Motor neuron (in vitro differentiated cells): ENCODE measurements at regions not wholly inside any gene's neighbourhood (a gene's known extent, or its start where the extent isn't known, plus 50 kb on each side); places are given as distances from the start of the nearest gene placed in this dataset.
"Not testable (repeated sequence)": the region's sequence is repeated elsewhere in the genome, so short reads cannot be mapped to it uniquely, and the experiment has no call there.

Experiments
- ATAC-seq, 8 experiments: fragments of 200-7000 bp; cut with Tn5 transposase; replicated peaks in 6 of 8; 2 replicates each; pipeline ENCODE4 v1.8.0; 2021; ENCODE audit warnings: mild to moderate bottlenecking in 8 of 8, moderate library complexity in 8 of 8
- H3K27ac ChIP-seq, 2 donors: fragments of 250-450 bp; sonication (Bioruptor Pico); 2 replicates each; pipeline ENCODE4 v1.9.0; 2021; ENCODE audit warnings: antibody characterized with exemption in 2 of 2, mild to moderate bottlenecking in 2 of 2, moderate library complexity in 1 of 2
- H3K4me1 ChIP-seq, 2 donors: fragments of 250-450 bp; sonication (Bioruptor Pico); replicated peaks in 1 of 2; 2 replicates each; pipeline ENCODE4 v1.6.1; 2021; ENCODE audit warnings: antibody characterized with exemption in 2 of 2, mild to moderate bottlenecking in 2 of 2, moderate library complexity in 1 of 2
- H3K4me3 ChIP-seq, 5 donors: fragments of 250-450 bp; sonication (Bioruptor Pico); 2 replicates each; pipeline ENCODE4 v1.9.0; 2021; ENCODE audit warnings: antibody characterized with exemption in 5 of 5, mild to moderate bottlenecking in 5 of 5, moderate library complexity in 4 of 5
- WGBS, 10 experiments: fragments of 450-650 bp; shearing (Covaris generic); methylation state at CpG; one replicate each; pipeline ENCODE4 v1.0.0; 2022; 5-methylcytosine and 5-hydroxymethylcytosine counted together
- in situ Hi-C, 9 experiments: fragments of 400-800 bp; cut with MboI; loops; one replicate each; pipeline ENCODE4 v1.15.0; 2021; ENCODE audit warnings: low sequenced_read_pairs in 9 of 9, low pct_unique_long_range_greater_than_20kb in 2 of 9; ENCODE audit not compliant: unreplicated experiment in 9 of 9

GRCh38 chr6:92122746-92123145, 1296.6 kb downstream of the EPHA7 start:
- H3K4me3 ChIP-seq, result no peak overlapping the region
- peak in 2 of 8 experiments; percentile 32 to 45 for ATAC-seq
- H3K27ac ChIP-seq, result no peak overlapping the region
- peaks cover 4 to 12% of the 10 kb centered on the region in 2 donors for H3K4me1 ChIP-seq
- 5 to 92% (median 47%) methylated on average over 1 to 3 of the region's 3 CpGs for WGBS, 10 experiments
- in situ Hi-C loops, result no loop called here

DNA sequence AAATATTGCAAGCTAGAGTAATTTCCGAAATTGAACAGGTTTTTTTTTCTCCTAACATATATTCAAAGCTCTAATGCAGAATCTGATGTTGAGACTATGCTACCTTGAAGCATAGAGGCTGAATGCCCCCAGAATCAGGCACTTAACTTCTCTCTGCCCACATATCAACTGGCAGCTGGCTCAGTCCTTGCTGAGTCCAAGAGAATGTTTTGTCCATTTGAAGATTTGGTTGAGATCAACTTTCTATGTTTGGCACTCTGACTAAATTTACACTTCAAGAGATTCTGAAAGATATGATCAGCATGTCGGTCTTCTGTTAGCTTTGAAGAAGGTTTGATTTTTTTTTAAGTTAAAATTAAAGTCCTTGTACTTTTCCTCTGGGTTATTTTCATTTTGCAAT, 1298.1 kb downstream of the EPHA7 start:
- WGBS, 10 experiments, result 0 to 100% (median 70%) methylated on average over 1 to 2 of the region's 2 CpGs
- no peak for ATAC-seq
- in situ Hi-C loops, result no loop called here

DNA sequence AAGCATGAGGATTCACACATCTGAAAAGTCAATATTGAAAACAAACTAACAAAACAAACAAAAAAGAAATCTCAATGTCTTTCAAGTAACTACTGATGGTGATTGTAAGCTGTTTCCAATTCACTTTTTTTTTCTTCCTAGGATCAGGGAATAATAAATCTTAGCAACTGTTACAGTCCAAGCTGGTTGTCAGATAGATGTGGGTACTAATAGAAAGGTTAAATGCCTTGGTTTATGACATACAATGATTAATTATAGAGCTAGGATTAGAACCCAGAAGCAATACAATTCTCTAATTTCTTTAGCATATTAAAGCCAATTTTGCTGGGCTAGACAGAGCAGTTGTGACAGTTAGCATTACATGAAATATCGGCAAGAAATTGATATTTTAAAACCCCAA, 1301.6 kb downstream of the EPHA7 start:
- ATAC-seq, result peak in 4 of 8 experiments; percentile 21 to 73 (median 52)
- H3K4me3 ChIP-seq, result no peak overlapping the region
- H3K27ac ChIP-seq, result no peak overlapping the region
- WGBS, 10 experiments, result 20 to 100% (median 75%) methylated on average over 1 of the region's 1 CpG; no CpG with 5 or more reads in 3 of the 10 experiments
- peaks cover 4 to 6% of the 10 kb centered on the region in 2 donors for H3K4me1 ChIP-seq
- in situ Hi-C loops, result no loop called here

More for the DNA sequence above, 1298.1 kb downstream of the EPHA7 start:
- peaks cover 4 to 12% of the 10 kb centered on the region in 2 donors for H3K4me1 ChIP-seq
- H3K27ac ChIP-seq, result no peak overlapping the region
- H3K4me3 ChIP-seq, result no peak overlapping the region

DNA sequence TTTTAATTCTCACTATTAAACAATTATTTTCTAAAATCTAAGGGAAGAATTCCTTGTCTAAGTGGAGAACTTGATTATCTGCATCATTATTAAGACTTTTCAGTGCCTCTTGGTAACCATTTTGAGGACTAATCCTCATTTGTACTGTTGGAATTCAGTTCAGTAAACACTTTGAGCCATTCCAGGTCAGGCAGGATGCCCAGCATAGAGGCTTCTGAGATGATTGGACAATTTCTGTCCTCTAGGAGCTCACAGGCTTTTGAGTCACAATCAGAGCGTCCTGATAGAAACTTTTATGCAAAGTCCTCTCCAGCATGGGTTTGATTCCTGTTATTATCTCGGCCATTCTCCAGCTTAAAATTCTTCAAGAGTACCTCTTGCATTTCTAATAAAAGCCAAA, 1304.6 kb downstream of the EPHA7 start:
- 0 to 100% (median 48%) methylated on average over 1 to 2 of the region's 2 CpGs; no CpG with 5 or more reads in 2 of the 10 experiments for WGBS, 10 experiments
- in situ Hi-C loops, result no loop called here
- Histone ChIP-seq H3K4me1 (peaks cover 4 to 8% of the 10 kb centered on the region in 2 donors), H3K27ac (no peak overlapping the region), H3K4me3 (no peak overlapping the region)
- no peak for ATAC-seq

GRCh38 chr6:92114091-92114675, 1305.2 kb downstream of the EPHA7 start:
- in situ Hi-C loops, result no loop called here
- no peak for ATAC-seq
- Histone ChIP-seq H3K4me3 (no peak overlapping the region), H3K27ac (no peak overlapping the region), H3K4me1 (peaks cover 4 to 8% of the 10 kb centered on the region in 2 donors)
- 0 to 43% (median 20%) methylated on average over 1 of the region's 1 CpG; no CpG with 5 or more reads in 5 of the 10 experiments for WGBS, 10 experiments

DNA sequence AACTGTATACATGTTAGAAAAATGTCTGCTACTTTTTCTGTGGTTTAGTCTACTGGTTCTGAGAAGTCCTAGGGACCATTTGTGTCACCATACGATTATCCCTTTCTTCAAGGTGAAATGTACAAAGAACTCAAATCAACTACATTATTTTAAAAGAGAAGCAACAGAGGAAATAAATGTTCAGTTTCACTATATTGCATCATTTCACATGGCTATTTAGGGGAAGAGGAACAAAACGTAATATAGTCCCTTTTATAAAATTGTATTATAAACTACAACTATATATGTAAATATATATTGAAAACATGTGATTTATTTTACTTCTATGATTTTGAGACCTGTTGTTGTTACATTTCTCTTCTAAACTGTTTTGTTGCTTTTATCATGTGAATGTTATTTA, 1308.0 kb downstream of the EPHA7 start:
- no peak for ATAC-seq
- 0 to 100% (median 93%) methylated on average over 1 to 2 of the region's 2 CpGs for WGBS, 10 experiments
- Histone ChIP-seq H3K27ac (no peak overlapping the region), H3K4me3 (no peak overlapping the region), H3K4me1 (peaks cover 0 to 5% of the 10 kb centered on the region in 2 donors)
- in situ Hi-C loops, result no loop called here

DNA sequence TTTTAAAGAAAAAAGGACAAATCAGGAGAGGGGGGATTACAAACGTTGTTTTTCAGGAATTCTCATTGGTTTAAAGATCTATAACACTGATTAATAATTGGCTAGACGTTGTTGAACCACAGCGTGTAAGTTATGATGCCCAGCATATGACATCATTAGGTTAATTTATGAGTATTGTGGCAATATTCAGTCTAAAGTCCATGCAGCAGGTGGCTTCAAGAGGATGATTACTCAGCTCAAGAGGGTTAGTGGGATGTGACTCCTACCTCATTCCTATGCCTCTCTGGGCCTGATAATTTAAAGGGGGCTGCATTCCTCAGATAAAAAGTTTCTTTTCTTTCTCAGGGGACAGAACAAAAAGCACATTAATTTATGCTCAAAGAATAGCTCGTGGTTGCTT, 1309.0 kb downstream of the EPHA7 start:
- Histone ChIP-seq H3K27ac (no peak overlapping the region), H3K4me1 (peaks cover 0 to 5% of the 10 kb centered on the region in 2 donors), H3K4me3 (no peak overlapping the region)
- 4 to 100% (median 47%) methylated on average over 1 to 4 of the region's 4 CpGs for WGBS, 10 experiments
- peak in 2 of 8 experiments; percentile 44 to 72 for ATAC-seq
- in situ Hi-C loops, result no loop called here

- no peak overlapping the region for H3K4me3 ChIP-seq
- no peak overlapping the region for H3K27ac ChIP-seq
- no peak for ATAC-seq
- WGBS, 10 experiments, result 0 to 100% (median 86%) methylated on average over 1 to 5 of the region's 5 CpGs
- in situ Hi-C loops, result no loop called here
- H3K4me1 ChIP-seq, result peaks cover 0 to 5% of the 10 kb centered on the region in 2 donors
These were observed 1309.4 kb downstream of the EPHA7 start for GRCh38 chr6:92109956-92110355.

DNA sequence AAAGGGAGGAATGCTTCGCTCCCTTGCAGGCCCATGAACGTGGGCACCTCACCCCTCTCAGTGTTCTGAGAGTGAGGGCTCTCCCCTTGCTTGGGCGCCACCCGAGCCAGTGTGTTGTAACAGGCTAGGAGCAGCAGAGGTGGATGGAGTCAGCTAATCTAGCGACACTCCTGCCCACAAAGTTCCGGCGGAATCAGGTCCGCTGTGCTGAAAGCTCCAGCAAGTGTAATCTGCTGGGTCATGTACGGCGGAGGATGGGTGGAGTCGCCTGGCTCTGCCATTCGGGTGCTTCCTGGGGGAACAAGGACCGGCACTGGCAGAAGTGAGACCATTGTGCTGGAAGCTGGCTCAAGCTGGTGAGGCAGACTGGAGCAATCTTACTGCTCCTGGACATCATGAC, 1310.1 kb downstream of the EPHA7 start:
- Histone ChIP-seq H3K4me1 (peaks cover 0 to 5% of the 10 kb centered on the region in 2 donors), H3K4me3 (no peak overlapping the region), H3K27ac (no peak overlapping the region)
- ATAC-seq, result no peak
- WGBS, 10 experiments, result 42 to 100% (median 100%) methylated on average over 1 to 9 of the region's 13 CpGs; no CpG with 5 or more reads in 6 of the 10 experiments
- in situ Hi-C loops, result no loop called here

- peak in 4 of 8 experiments; percentile 13 to 63 (median 44) for ATAC-seq
- in situ Hi-C loops, result no loop called here
- Histone ChIP-seq H3K27ac (no peak overlapping the region), H3K4me3 (no peak overlapping the region), H3K4me1 (peaks cover 0 to 5% of the 10 kb centered on the region in 2 donors)
- WGBS, 10 experiments, result 25 to 100% (median 87%) methylated on average over 1 to 2 of the region's 2 CpGs
These were observed 1332.6 kb downstream of the EPHA7 start for GRCh38 chr6:92086750-92087149.

DNA sequence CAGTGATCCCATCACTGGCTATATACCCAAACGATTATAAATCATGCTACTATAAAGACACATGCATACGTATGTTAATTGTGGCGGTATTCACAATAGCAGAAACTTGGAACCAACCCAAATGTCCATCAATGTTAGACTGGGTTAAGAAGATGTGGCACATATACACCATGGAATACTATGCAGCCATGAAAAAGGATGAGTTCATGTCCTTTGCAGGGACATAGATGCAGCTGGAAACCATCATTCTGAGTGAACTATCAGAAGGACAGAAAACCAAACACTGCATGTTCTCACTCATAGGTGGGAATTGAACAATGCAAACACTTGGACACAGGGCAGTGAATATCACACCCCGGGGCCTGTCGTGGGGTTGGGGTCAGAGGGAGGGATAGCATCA, 1335.4 kb downstream of the EPHA7 start:
- WGBS, 10 experiments, result 0 to 96% (median 82%) methylated on average over 1 to 5 of the region's 5 CpGs; no CpG with 5 or more reads in 2 of the 10 experiments
- ATAC-seq, H3K27ac ChIP-seq, H3K4me1 ChIP-seq, H3K4me3 ChIP-seq, in situ Hi-C loops: not testable (repeated sequence)

GRCh38 chr6:92072387-92072786, 1347.0 kb downstream of the EPHA7 start:
- WGBS, 10 experiments, result 12 to 96% (median 76%) methylated on average over 2 to 3 of the region's 3 CpGs

GRCh38 chr6:92069781-92070180, 1349.6 kb downstream of the EPHA7 start:
- H3K4me3 ChIP-seq, result no peak overlapping the region
- H3K27ac ChIP-seq, result no peak overlapping the region
- peaks cover 0 to 9% of the 10 kb centered on the region in 2 donors for H3K4me1 ChIP-seq
- in situ Hi-C loops, result no loop called here
- no peak for ATAC-seq
- WGBS, 10 experiments, result 0 to 100% (median 80%) methylated on average over 2 to 3 of the region's 3 CpGs

More at GRCh38 chr6:92072387-92072786, 1347.0 kb downstream of the EPHA7 start:
- Histone ChIP-seq H3K4me1 (peaks cover 0 to 9% of the 10 kb centered on the region in 2 donors), H3K4me3 (no peak overlapping the region), H3K27ac (no peak overlapping the region)
- ATAC-seq, result no peak
- in situ Hi-C loops, result no loop called here

GRCh38 chr6:92052513-92052912, 1366.8 kb downstream of the EPHA7 start:
- WGBS, 10 experiments, result 0 to 92% (median 41%) methylated on average over 1 to 2 of the region's 2 CpGs; no CpG with 5 or more reads in 4 of the 10 experiments

More at GRCh38 chr6:92052513-92052912, 1366.8 kb downstream of the EPHA7 start:
- ATAC-seq, result no peak
- H3K4me3 ChIP-seq, result no peak overlapping the region
- peaks cover 2 to 3% of the 10 kb centered on the region in 2 donors for H3K4me1 ChIP-seq
- H3K27ac ChIP-seq, result no peak overlapping the region
- in situ Hi-C loops, result no loop called here
